GM23248 (cell line): ENCODE measurements at regions not wholly inside any gene's neighbourhood (a gene's known extent, or its start where the extent isn't known, plus 50 kb on each side); places are given as distances from the start of the nearest gene placed in this dataset.

Experiments
- EZH2 ChIP-seq: fragments of 200-600 bp; sonication (generic); IDR thresholded peaks from 2 replicates; pipeline ENCODE4 v1.6.1; 2018; ENCODE audit warnings: antibody characterized with exemption, mild to moderate bottlenecking; ENCODE audit not compliant: insufficient read depth, poor library complexity, severe bottlenecking
- EZH2phosphoT487 ChIP-seq: fragments of 200-600 bp; sonication (generic); IDR thresholded peaks from 2 replicates; pipeline ENCODE4 v1.6.1; 2018; ENCODE audit warnings: antibody characterized with exemption, moderate library complexity, mild to moderate bottlenecking, low read depth; ENCODE audit not compliant: insufficient read depth

DNA sequence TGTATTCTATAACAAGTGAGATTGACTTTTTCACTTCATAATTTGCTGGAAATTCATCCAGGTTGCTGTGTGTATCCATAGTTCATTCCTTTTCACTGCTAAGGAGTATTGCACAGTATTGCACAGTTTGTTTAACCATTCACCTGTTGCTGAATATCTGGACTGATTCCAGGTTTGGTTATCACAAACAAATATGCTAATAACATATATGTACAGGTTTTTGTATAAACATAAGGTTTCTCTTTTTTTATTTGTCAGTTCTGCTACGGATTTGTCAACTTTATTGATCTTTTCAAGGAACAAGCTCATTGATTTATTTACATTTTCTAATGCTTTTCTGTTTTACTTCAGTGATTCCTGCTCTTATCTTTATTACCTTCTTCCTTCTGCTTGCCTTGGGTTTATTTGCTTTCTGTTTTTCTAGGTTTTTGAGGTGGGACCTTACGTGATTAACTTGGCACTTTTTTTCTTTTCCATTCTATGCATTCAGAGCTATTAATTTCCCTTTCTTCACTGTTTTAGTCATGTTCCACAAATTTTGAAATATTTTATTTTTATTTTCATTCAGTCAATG, 117.0 kb upstream of the OGFRL1 start:
- no peak for TF ChIP-seq EZH2
- no peak for TF ChIP-seq EZH2phosphoT487
